SK-N-MC (cell line): ENCODE measurements at regions not wholly inside any gene's neighbourhood (a gene's known extent, or its start where the extent isn't known, plus 50 kb on each side); places are given as distances from the start of the nearest gene placed in this dataset.

Experiments
- DNase-seq: peaks from one replicate; pipeline ENCODE4 v3.0.0-alpha.2; 2011; ENCODE audit warnings: low read depth, low spot score
- H3K27ac ChIP-seq: fragments of 200-600 bp; sonication (generic); 2 replicates; pipeline ENCODE4 v1.5.1; 2016; ENCODE audit warnings: mixed run types
- H3K36me3 ChIP-seq: fragments of 200-600 bp; sonication (generic); 2 replicates; pipeline ENCODE4 v1.6.1; 2017; ENCODE audit warnings: antibody characterized with exemption, low read length, mixed read lengths; ENCODE audit not compliant: insufficient read depth
- H3K4me3 ChIP-seq: fragments of 200-600 bp; sonication (generic); 2 replicates; pipeline ENCODE4 v1.5.1; 2016
- H3K9ac ChIP-seq: fragments of 200-600 bp; sonication (generic); 2 replicates; pipeline ENCODE4 v1.8.0; 2017; ENCODE audit warnings: mixed run types, mixed read lengths; ENCODE audit not compliant: insufficient read length
- H3K9me3 ChIP-seq: fragments of 200-600 bp; sonication (generic); 2 replicates; pipeline ENCODE4 v1.6.1; 2017; ENCODE audit warnings: low read depth, mild to moderate bottlenecking, antibody characterized with exemption, low read length, moderate library complexity, mixed read lengths
- EZH2 ChIP-seq: fragments of 200-600 bp; sonication (generic); IDR thresholded peaks from one replicate; pipeline ENCODE4 v1.6.1; 2017; ENCODE audit warnings: antibody characterized with exemption
- FOXP2 ChIP-seq: optimal IDR thresholded peaks from 2 replicates; pipeline ENCODE3; 2011; ENCODE audit warnings: mild to moderate bottlenecking, moderate library complexity; ENCODE audit not compliant: insufficient read depth; ENCODE audit errors: extremely low read length, control extremely low read depth
- POLR2AphosphoS5 ChIP-seq: IDR thresholded peaks from 2 replicates; pipeline ENCODE4 v1.6.1; 2012; ENCODE audit warnings: mild to moderate bottlenecking, low read depth, low read length, borderline replicate concordance

- no peak for DNase-seq
- TF ChIP-seq FOXP2 (no peak), POLR2AphosphoS5 (no peak), EZH2 (no peak)
Observed at GRCh38 chr14:37791384-37792036, 196.1 kb downstream of the TTC6 start.

GRCh38 chr14:37792124-37792523 lies 196.7 kb downstream of the TTC6 start:
- no peak overlapping the region for H3K9ac ChIP-seq
- no peak overlapping the region for H3K4me3 ChIP-seq
- DNase-seq = no peak
- no peak overlapping the region for H3K27ac ChIP-seq
- H3K9me3 ChIP-seq = no peaks in the 10 kb centered on the region
- H3K36me3 ChIP-seq = no peaks in the 10 kb centered on the region
- TF ChIP-seq POLR2AphosphoS5 (no peak), FOXP2 (no peak), EZH2 (no peak)

More at GRCh38 chr14:37791384-37792036, 196.1 kb downstream of the TTC6 start:
- Histone ChIP-seq H3K36me3 (no peaks in the 10 kb centered on the region), H3K9ac (no peak overlapping the region), H3K27ac (no peak overlapping the region), H3K9me3 (no peaks in the 10 kb centered on the region), H3K4me3 (no peak overlapping the region)

GRCh38 chr14:37796703-37797416 lies 201.4 kb downstream of the TTC6 start:
- DNase-seq = no peak
- H3K4me3 ChIP-seq = no peak overlapping the region
- H3K36me3 ChIP-seq = no peaks in the 10 kb centered on the region
- no peak overlapping the region for H3K9ac ChIP-seq
- no peak for TF ChIP-seq EZH2
- no peak for TF ChIP-seq FOXP2
- TF ChIP-seq POLR2AphosphoS5 = no peak
- no peak overlapping the region for H3K27ac ChIP-seq
- H3K9me3 ChIP-seq = no peaks in the 10 kb centered on the region

GRCh38 chr14:37797675-37798074 lies 202.2 kb downstream of the TTC6 start:
- H3K4me3 ChIP-seq = no peak overlapping the region

GRCh38 chr14:37807722-37808121 lies 212.3 kb downstream of the TTC6 start:
- Histone ChIP-seq H3K27ac (no peak overlapping the region), H3K4me3 (no peak overlapping the region), H3K9me3 (no peaks in the 10 kb centered on the region), H3K9ac (no peak overlapping the region), H3K36me3 (no peaks in the 10 kb centered on the region)
- TF ChIP-seq POLR2AphosphoS5 (no peak), EZH2 (no peak), FOXP2 (no peak)
- DNase-seq = no peak

More at GRCh38 chr14:37797675-37798074, 202.2 kb downstream of the TTC6 start:
- no peak for DNase-seq
- TF ChIP-seq POLR2AphosphoS5 = no peak
- no peak overlapping the region for H3K27ac ChIP-seq
- no peaks in the 10 kb centered on the region for H3K9me3 ChIP-seq
- no peak overlapping the region for H3K9ac ChIP-seq
- H3K36me3 ChIP-seq = no peaks in the 10 kb centered on the region

- no peak for DNase-seq
- Histone ChIP-seq H3K9me3 (no peaks in the 10 kb centered on the region), H3K36me3 (no peaks in the 10 kb centered on the region), H3K27ac (no peak overlapping the region), H3K9ac (no peak overlapping the region), H3K4me3 (no peak overlapping the region)
- TF ChIP-seq FOXP2 = no peak
- TF ChIP-seq POLR2AphosphoS5 = no peak
- TF ChIP-seq EZH2 = no peak
Observed at GRCh38 chr14:37810094-37810801, 214.8 kb downstream of the TTC6 start.

GRCh38 chr14:37813732-37814131 lies 218.3 kb downstream of the TTC6 start:
- Histone ChIP-seq H3K4me3 (no peak overlapping the region), H3K36me3 (no peaks in the 10 kb centered on the region), H3K9ac (no peak overlapping the region), H3K9me3 (no peaks in the 10 kb centered on the region), H3K27ac (no peak overlapping the region)
- DNase-seq = no peak
- TF ChIP-seq FOXP2 (no peak), EZH2 (no peak), POLR2AphosphoS5 (no peak)

- Histone ChIP-seq H3K9me3 (no peaks in the 10 kb centered on the region), H3K9ac (no peak overlapping the region), H3K36me3 (no peaks in the 10 kb centered on the region), H3K27ac (no peak overlapping the region), H3K4me3 (no peak overlapping the region)
- TF ChIP-seq EZH2 (no peak), FOXP2 (no peak), POLR2AphosphoS5 (no peak)
- DNase-seq = no peak
Observed at GRCh38 chr14:37816135-37816534, 220.7 kb downstream of the TTC6 start.
